SW 1271 (cell line): ENCODE measurements at regions not wholly inside any gene's neighbourhood (a gene's known extent, or its start where the extent isn't known, plus 50 kb on each side); places are given as distances from the start of the nearest gene placed in this dataset.

ENCODE experiments used
- DNase-seq, 2 experiments: peaks; one replicate each; lab custom pipeline; 2025; lab: John Stamatoyannopoulos, UW

DNA sequence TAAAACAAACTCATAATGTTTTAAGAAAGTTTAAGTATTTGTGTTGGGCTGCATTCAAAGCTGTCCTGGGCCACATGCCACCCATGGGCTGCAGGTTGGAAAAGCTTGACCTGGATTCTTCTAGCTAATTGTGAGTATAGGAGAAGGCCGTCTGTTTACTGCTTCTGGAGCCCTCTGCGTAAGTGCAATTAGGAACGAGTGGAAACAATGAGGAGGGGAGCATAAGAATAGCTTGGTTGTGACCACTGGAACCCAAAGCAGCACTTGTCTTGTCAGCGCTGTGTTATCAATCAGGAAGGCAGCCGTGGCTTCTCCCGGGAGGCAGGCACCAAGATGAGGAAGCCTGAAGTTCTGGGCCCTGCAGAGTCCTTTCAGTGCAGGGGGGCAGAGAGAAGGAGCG, 110.4 kb upstream of the MBNL2 start:
- DNase-seq = no peak

DNA sequence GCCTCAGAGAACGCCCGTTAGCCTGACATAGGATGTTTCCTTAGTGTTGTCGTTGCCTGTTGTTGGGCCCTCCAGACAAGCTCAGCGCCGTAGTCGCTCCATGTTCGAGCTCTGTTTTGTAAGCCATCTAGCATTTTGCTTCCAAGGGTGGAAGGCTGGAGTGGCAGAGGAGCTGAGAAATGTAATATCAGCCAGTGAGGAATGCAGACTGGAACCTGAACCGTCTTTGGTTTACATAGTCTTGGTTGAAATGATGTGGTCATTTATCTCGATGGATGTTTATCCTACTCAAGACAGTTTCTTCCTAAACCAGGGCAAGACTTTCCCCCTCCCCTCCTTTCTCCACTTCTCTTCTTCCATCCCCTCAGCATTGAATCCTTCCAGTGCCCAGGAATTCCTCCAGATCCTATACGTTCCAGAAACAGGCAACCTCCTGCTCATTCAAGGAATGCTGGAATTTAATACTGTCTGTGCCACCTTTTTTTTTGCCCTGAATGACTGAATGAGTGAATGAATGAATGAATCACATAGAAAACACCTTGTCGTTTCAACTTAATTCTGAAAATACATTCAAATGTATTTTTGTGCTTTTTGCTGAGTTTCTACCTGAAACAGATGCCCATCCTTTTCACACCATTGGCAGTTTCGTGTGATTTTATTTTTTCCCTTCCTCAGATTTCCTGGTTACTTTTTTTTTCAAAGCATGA, 109.5 kb upstream of the MBNL2 start:
- DNase-seq = no peak

DNA sequence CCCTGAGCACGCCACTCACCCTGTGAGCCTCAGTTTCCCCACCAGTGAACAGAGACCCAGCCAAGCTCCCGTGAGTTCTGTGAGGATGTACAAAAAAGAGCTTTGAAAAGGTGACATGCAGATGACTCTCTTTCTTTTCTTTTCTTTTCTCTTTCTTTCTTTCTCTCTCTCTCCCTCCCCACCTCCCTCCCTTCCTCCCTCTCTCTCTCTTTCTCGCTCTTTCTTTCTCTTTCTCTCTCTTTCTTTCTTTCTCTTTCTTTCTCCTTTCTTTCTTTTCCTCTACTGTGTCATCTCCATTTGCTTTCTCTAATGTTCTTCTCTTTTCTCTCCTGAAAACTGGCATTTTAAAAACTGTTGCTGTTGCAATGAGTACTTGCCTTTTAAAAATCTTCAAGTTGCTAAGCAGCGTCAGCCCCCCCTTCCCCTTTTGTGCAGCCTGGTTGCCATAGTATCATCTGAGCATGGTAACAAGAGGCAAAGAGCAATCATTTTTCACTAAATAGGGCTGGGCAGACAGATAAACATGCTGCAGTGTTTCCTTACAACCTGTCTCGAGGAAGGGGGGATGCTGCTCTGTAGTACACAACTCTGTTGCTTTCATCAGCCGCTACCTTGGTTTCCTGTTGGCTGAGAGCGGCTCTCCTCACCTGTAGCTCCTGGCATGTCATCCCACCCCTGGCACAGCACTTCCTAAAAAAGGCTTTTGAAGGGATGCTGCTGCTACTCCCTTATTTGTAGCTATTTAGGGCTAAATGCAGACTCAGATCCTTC, 108.7 kb upstream of the MBNL2 start:
- DNase-seq = no peak

DNA sequence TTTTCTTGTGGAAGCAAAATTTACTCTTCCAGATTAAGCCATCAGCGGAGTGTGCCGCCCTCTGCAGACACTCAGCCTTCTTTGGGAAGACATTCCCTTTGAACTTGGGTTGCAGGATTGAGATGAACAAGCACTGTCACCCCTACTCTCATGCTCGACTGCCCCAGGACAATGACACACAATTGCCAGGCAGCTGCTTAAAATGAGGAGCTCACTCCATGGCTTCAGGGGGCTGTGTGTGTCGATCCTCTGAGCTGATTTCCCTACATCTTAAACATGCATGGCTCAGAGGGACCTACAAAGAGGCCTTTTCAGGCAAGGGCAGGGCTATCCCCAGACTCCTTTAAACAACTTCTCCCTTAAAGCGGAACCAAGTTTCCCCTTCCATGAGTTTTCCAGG, 107.5 kb upstream of the MBNL2 start:
- DNase-seq = no peak

DNA sequence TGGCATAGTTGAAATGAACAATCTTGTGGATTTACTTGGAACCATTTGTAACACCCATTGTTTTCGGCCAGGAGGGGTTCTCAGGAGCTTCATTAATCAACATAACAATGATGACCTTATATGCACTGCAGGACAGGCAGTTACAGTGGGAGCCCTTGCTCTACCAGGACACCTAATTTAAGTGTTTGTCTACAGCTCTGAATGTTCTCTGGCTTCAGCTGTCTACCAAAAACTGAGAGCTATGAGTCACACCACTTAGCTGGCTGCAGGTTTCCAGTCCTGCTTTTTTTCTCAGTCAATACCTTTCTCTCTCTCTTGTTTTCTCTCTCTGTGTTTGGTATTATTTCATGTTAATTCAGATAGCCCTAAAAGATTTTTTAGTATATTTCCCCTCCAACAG, 105.4 kb upstream of the MBNL2 start:
- DNase-seq = peak in 1 of 2 experiments; percentile 8

DNA sequence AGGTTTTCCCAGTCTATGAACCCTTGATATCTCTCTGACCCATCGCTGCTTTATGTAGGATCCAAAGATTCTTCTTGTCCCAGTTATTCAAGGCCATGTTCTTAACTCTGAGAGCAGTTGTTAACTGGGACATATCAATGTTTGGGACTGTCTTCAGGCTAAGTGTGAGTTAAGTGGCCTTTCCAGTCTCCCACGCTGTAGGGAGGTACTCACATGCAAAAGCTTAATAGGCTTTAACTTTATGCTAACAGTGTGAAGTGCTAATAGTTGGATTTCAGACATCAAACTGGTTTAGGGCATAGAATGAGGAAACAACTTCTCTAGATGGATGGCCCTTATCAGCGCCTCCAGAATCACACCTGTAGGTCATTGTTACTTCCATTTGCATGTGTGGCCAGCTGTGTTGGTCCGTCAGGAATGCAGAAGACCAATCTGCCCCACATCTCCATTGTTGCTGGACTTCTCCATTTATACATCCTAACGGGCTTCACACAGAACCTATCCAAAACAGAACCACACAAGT, 104.7 kb upstream of the MBNL2 start:
- DNase-seq = no peak

DNA sequence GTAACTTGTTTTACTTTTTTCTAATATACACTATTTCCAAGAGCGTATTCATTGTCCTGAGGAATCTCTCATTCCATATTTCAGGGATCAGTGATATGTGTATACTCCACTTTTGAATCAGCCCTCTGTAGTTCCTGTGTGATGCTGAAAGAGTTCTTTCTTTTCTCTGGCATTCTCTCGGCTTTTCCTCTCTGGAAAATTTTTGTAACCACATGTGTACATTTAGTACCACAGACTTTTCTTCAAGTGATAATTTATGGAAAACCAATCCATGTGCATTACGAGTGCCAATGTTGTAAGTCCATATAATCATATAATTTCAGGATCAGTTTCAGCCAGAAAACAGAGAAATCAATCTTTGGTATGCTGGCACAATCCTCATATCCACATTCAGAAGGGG, 102.2 kb upstream of the MBNL2 start:
- DNase-seq = no peak

DNA sequence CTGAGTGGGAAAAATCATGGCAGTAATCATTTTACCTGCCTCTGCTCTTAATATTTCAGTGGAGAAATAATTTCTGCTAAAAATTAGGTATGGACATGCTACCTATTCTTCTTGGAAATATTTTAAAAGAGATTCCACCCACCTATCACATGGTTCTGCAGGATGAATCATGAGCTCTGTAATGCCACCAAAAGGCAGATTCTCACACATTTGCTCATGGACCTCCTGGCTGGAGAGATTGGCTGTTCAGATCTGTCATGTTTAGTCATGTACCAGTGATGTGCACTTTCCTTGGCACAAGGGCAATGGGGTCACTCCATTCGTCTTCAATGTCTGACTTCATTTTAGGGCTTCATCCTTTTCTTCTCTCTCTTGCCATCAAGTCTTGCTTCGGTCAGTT, 101.8 kb upstream of the MBNL2 start:
- no peak for DNase-seq

DNA sequence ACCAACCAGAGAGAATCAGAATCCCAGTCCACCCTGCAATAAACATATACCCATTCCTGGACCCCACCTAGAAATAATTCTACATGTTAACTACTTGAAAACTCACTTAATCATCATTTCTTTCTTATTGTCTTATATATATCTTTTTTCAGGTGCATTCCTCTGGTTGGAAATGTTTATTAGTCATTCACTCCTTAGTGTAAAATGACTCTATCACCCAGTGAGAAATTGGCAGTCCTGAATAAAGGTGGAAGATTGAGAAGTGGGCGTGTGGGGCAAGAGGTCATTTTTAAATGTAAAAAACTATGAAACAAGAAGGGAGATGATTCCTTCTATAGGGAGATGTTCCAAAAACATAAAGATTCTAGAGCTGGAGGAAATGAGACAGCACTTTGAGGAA, 101.2 kb upstream of the MBNL2 start:
- DNase-seq = no peak

DNA sequence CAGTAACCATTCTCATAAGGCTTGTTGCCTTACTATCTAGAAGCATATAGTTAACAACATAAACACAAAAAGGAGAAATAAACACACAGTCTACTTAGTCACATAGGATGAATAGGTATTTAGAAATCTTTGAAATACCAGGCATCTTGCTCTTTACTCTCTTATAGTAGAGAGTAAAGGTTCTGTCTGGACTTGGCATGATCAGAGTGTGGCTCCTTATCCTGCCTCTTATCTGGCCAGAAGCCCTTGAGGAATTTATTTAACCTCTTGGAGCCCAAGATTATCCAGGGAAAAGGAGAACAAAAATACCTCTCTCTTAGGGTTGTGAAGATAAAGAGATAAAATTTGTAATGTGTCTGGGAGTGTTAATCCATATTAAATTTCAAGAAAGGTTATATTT, 100.2 kb upstream of the MBNL2 start:
- DNase-seq = no peak

DNA sequence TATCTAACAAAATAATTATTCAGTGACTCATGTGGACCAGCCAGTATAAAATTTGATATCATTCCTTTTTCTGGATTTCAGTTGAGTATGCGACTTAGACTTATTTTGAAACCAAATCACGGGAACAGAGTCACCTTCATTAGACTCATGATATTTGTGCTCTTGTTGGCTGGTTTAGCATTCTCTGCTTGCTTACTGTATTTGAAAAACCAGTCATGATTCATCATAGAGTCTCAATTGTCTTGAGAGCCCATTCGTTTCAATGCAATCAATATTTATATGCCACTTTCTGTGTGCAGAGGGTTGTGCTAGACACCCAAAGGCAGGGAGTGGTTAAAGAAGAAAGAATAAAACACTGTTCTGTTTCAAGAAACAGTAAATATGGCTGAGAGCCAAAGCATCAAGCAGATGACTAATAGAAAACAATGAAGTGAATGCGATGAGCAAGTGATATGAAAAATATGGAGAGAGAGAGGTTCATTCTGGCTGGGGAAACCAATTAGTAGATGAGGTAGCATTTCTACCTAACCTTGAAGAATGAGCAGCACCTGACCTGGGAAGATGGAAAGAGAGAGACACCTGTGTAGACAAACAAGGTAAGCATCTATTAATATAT, 99.6 kb upstream of the MBNL2 start:
- peak in 1 of 2 experiments; percentile 58 for DNase-seq

DNA sequence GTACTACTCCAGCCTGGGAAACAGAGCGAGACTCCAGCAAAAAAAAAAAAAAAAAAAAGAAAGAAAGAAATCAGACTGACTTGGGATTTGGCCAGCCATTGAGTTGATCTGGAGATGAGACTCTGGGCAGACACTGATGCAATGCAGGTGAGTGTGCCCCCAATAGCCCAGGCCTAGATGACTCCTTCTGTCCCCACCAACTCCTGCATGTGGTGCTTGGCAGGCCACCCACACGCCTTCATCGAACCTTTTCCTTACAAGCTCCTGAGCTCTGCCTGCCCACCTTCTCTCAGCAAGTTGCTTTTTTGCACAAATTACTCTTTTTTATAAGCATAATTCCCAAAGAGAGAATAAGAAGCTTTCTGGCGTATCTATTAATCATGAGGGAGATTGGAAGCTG, 97.9 kb upstream of the MBNL2 start:
- DNase-seq = no peak

DNA sequence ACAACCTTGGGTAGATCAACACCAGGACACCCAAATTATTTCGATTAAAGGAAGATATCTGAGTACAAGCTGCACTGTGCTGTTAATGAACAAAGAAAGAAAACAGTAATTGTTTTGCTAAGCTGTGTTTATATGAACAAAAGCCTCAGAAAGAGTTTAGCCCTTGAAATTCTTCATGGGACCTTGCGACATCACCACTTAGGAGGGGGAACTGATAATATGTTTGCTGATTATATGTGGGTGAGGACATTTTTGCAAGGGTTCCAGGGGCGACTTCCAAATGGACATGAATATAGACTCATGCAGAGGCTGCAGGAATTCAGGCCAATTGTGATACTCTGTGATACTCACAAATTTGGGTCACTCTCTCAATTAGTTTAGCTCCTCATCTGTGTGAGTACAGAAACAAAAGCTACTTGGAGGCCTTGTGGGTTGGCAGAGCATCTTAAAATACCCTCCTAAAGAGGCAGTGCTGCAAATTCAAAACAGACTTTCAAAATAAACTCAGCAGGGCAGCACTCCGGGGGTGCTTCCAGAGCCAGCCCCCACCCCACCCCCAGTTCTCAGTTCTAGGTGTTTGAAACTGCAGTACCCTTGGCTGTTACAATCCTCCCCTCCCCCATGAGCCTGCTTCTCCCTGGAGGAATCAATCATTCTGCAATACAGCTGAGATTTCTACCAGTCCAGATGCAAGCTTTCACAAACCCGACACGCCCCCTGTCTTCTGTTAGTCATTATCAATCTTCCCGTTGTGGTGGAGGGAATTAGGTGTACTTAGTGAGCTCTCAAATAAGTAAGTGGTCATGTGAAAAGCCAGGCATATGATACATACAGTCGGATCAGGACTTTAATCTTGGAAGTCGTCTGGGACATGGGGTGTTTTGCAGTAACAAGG, 97.0 kb upstream of the MBNL2 start:
- DNase-seq = no peak

DNA sequence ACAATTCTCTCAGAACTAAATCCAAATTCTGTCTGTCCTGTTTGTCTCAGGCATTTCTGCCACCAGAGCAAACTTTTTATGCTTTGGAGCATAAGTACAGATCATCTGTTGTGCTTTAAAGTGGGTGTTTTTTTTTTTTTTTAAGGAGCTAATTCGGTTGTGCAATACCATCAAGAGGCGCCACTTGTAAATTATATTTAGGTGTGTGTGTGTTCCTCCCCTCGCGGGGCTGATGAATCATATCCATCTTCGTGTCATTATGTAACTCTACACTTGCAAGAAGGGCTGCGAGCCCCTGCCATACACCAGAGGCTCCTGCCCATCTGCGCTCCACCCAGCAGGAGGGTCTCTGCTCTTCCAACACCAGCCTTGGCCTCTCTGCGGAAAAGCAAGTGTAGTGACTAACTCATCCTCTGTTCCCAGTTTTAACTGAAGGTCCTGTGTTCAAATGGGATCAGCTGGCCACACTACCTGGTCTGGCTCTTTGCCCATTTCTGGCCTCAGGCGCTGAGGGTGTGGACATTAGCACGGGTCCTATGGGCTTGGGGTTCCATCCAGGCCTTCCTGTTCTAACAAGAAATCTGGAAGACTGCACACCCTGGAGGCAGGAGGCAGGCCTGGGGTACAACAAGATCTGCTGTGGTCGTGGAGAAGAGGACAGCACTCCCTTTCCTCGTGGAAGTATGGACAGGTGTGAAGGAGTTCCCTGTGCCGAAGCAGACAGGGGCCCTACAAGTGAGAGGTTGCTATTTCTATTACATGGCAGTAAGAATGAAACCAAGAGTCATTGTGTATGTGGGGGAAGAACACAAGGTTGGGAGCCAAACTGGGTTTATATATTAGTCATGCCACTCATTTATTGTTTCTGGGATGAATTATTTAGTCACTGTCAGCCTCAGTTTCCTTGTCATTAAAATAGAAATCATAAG, 96.1 kb upstream of the MBNL2 start:
- no peak for DNase-seq

DNA sequence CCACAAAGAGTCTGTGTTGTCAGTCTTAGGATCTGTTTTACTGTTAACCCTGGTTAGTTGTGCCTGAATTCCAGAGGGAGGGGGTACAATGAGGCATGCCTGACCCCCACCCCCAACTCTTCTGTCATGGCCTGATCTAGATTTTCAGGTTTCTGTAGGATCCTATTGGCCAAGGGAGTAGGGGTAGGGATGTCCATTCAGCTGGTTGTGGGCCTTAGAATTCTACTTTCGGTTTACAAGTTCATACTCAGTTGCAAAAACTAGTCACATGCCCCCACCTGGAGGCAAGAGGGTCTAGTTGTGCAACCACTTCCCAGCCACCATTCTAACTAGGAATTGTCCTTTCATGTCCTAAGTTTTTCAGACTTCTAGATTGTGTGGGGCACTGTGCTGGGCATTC, 94.3 kb upstream of the MBNL2 start:
- no peak for DNase-seq

DNA sequence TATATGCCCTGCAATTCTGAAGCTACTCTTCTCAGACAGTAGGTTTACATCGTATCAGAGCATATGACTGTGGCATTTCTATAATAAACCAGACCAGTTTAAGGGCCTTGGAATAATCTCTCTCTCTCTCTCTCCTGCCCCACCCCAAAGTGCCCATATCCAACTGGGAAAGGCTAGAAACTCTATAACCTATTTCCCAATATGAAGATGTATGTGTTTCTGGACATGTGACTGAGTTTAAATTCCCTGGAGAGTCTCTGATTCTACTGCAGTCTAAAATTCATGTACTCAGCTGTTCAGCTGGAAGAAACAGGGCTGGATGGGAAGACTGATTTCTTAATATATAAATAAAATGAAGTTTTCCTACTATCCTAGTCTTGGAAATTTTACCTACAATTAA, 91.9 kb upstream of the MBNL2 start:
- DNase-seq = no peak

DNA sequence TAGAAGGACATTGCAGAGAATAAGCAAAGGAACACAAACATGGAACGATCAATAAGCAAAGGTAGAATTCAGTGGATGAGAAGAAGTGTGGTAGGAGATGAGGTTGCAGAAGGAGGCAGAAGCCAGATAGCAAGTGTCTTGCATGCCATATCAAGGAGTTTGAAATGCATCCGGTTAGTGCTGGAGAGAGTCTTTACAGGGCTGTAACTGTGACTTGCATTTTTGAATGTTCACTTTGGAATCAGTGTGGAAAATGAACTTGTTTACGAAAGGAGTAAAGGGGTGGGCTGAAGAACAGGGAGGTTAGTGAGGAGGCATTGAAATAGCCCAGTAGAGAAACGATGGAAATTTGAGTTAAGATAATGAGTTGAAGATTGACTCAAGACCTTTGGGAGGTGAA, 90.7 kb upstream of the MBNL2 start:
- DNase-seq = no peak

DNA sequence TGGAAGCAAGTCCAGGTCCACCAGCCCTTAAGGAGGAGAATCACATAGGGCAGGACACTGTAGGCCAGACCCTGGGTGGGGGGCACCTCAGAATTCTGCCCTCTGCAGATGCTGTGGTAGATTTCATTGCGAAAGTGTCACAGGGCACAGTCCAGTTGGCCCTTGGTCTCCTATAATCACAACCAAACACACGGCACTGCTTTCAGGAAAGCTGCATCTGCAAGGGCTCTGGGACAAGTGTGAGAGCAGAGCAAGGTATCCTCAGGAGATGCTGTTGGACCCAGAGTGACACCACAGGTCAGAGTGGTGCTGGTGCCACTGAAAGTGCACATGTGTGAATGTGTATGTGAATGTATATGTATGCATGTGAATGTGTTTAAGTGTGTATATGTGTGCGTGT, 88.6 kb upstream of the MBNL2 start:
- DNase-seq = no peak

DNA sequence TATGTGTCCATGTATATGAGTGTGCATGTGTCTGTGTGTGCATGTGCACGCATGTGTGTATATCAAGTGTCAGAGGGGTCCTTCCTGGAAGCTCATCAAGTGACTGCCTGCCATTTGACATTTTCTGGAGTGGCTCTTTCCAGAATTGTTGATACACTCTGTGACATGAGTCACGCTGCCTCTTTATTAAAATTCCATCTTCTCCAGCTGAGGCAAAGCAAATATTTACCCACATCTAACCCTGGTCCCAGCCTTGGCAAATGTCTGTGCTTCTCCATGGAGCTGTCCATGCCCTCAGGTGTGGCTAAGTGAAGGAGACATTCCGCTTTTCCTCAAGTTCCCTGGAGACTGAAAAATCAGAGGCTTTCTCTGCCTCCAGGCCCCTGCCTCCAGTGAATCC, 88.2 kb upstream of the MBNL2 start:
- no peak for DNase-seq

DNA sequence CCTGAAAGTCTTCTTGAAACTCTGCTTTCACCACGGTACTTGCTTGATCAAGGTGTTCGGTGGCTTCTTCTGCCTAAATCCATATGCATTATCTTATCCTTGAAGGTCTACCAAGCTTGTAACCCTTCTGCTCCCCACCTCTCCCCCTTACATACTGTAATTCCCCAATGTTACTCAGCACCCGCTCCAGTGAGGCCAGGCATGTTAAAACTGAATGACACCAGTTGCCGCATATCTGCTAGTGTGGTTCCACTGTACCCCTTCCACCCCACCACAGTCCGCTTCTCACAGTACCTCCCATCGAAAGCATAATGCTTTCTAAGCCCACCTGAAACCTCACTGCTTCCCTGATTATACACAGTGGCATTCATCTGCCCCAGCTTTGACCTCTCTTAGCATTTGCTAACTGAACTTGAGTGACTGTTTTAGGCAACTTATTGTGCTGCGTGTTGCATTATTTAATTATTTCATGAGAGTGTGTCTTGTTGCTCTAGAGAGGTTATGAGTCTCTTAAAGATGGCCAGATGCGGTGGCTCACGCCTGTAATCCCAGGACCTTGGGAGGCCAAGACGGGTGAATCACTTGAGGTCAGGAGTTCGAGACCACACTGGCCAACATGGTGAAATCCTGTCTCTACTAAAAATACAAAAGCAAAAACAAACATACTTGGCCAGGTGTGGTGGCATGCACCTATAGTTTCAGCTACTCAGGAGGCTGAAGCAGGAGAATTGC, 87.6 kb upstream of the MBNL2 start:
- no peak for DNase-seq
